ENCODE measurements at regions not wholly inside any gene's neighbourhood (a gene's known extent, or its start where the extent isn't known, plus 50 kb on each side); places are given as distances from the start of the nearest gene placed in this dataset.

- Histone ChIP-seq H3K4me1 (peaks cover 0 to 11% (median 2%) of the 10 kb centered on the region in 6 donors), H3K36me3 (no peaks in the 10 kb centered on the region), H3K27ac (no peak overlapping the region), H3K9me3 (no peaks in the 10 kb centered on the region), H3K4me3 (no peak overlapping the region), H3K27me3 (replicated peaks in 1 of 7) (no peaks in the 10 kb centered on the region)
- intact Hi-C loops (cut with DNase I; ENCODE audit: low total_unique reads): no loop called here
- TF ChIP-seq POLR2AphosphoS5 (IDR thresholded peaks at IDR 0.05) (no peak), POLR2A (IDR thresholded peaks at IDR 0.05) (no peak)
- TF ChIP-seq, protein P1, sequence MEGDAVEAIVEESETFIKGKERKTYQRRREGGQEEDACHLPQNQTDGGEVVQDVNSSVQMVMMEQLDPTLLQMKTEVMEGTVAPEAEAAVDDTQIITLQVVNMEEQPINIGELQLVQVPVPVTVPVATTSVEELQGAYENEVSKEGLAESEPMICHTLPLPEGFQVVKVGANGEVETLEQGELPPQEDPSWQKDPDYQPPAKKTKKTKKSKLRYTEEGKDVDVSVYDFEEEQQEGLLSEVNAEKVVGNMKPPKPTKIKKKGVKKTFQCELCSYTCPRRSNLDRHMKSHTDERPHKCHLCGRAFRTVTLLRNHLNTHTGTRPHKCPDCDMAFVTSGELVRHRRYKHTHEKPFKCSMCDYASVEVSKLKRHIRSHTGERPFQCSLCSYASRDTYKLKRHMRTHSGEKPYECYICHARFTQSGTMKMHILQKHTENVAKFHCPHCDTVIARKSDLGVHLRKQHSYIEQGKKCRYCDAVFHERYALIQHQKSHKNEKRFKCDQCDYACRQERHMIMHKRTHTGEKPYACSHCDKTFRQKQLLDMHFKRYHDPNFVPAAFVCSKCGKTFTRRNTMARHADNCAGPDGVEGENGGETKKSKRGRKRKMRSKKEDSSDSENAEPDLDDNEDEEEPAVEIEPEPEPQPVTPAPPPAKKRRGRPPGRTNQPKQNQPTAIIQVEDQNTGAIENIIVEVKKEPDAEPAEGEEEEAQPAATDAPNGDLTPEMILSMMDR (IDR thresholded peaks at IDR 0.05 in 8 of 11, conservative IDR thresholded peaks at IDR 0.05 in 3 of 11): no peak
- DNase-seq: no peak
- WGBS, 5 donors: 69 to 87% (median 72%) methylated on average over 2 of the region's 2 CpGs
Observed at GRCh38 chr6:40148882-40149573, 214.8 kb upstream of the MOCS1 start.

GRCh38 chr6:40146902-40147301 is 212.6 kb upstream of the MOCS1 start:
- no peaks in the 10 kb centered on the region for H3K9me3 ChIP-seq
- no peak overlapping the region for H3K27ac ChIP-seq
- intact Hi-C loops (cut with DNase I; ENCODE audit: low total_unique reads): no loop called here
- TF ChIP-seq, protein P1 (IDR thresholded peaks at IDR 0.05 in 8 of 11, conservative IDR thresholded peaks at IDR 0.05 in 3 of 11): no peak
- TF ChIP-seq POLR2A (IDR thresholded peaks at IDR 0.05): no peak
- no peak for TF ChIP-seq POLR2AphosphoS5 (IDR thresholded peaks at IDR 0.05)
- H3K27me3 ChIP-seq (replicated peaks in 1 of 7): no peaks in the 10 kb centered on the region
- peaks cover 0 to 11% (median 2%) of the 10 kb centered on the region in 6 donors for H3K4me1 ChIP-seq
- no peak overlapping the region for H3K4me3 ChIP-seq
- 78 to 87% (median 82%) methylated on average over 3 of the region's 3 CpGs for WGBS, 5 donors
- no peaks in the 10 kb centered on the region for H3K36me3 ChIP-seq
- DNase-seq: no peak

- 64 to 73% (median 68%) methylated on average over 2 of the region's 2 CpGs for WGBS, 5 donors
- no peak for TF ChIP-seq POLR2A (IDR thresholded peaks at IDR 0.05)
- TF ChIP-seq, protein P1 (IDR thresholded peaks at IDR 0.05 in 8 of 11, conservative IDR thresholded peaks at IDR 0.05 in 3 of 11): no peak
- TF ChIP-seq POLR2AphosphoS5 (IDR thresholded peaks at IDR 0.05): no peak
- Histone ChIP-seq H3K4me3 (no peak overlapping the region), H3K36me3 (no peaks in the 10 kb centered on the region), H3K27ac (no peak overlapping the region), H3K4me1 (no peaks in the 10 kb centered on the region), H3K27me3 (replicated peaks in 1 of 7) (no peaks in the 10 kb centered on the region), H3K9me3 (peaks cover 0 to 5% (median 0%) of the 10 kb centered on the region in 8 donors)
- DNase-seq: no peak
- intact Hi-C loops (cut with DNase I; ENCODE audit: low total_unique reads): no loop called here
Observed at GRCh38 chr6:40139447-40139846, 205.2 kb upstream of the MOCS1 start.

- intact Hi-C loops (cut with DNase I; ENCODE audit: low total_unique reads): no loop called here
- no peak for DNase-seq
- Histone ChIP-seq H3K4me3 (no peak overlapping the region), H3K4me1 (no peaks in the 10 kb centered on the region), H3K27ac (no peak overlapping the region), H3K9me3 (peaks cover 0 to 7% (median 0%) of the 10 kb centered on the region in 8 donors), H3K27me3 (replicated peaks in 1 of 7) (no peaks in the 10 kb centered on the region), H3K36me3 (no peaks in the 10 kb centered on the region)
- 74 to 79% (median 77%) methylated on average over 4 of the region's 4 CpGs for WGBS, 5 donors
- TF ChIP-seq, protein P1 (IDR thresholded peaks at IDR 0.05 in 8 of 11, conservative IDR thresholded peaks at IDR 0.05 in 3 of 11): no peak
- TF ChIP-seq POLR2A (IDR thresholded peaks at IDR 0.05) (no peak), POLR2AphosphoS5 (IDR thresholded peaks at IDR 0.05) (no peak)
Observed at GRCh38 chr6:40138273-40138720, 204.0 kb upstream of the MOCS1 start.
